Peyer's patch (tissue), 4 donors: ENCODE measurements at regions not wholly inside any gene's neighbourhood (a gene's known extent, or its start where the extent isn't known, plus 50 kb on each side); places are given as distances from the start of the nearest gene placed in this dataset.
A peak's percentile ranks its signal among the peaks of the same experiment; 100 is the strongest.

ENCODE experiments used
- DNase-seq, 3 donors: peaks; one replicate each; pipeline ENCODE4 v3.0.0-alpha.2; 2017 to 2019
- H3K27ac ChIP-seq, 4 donors: fragments of 200-600 bp; sonication (generic); one replicate each; pipeline ENCODE4 v1.5.1; 2016 to 2019
- H3K27me3 ChIP-seq, 2 donors: fragments of 200-600 bp; sonication (generic); one replicate each; pipeline ENCODE4 v1.5.1; 2019
- H3K36me3 ChIP-seq, 3 donors: fragments of 200-600 bp; sonication (generic); one replicate each; pipeline ENCODE4 v1.5.1; 2016 to 2019
- H3K4me1 ChIP-seq, 4 donors: fragments of 200-600 bp; sonication (generic); one replicate each; pipeline ENCODE4 v1.5.1; 2016 to 2019
- H3K4me3 ChIP-seq, 4 donors: fragments of 200-600 bp; sonication (generic); 1 replicate in 3 of 4; 2 replicates in 1 of 4; pipeline ENCODE4 v1.5.1; 2016 to 2019; ENCODE audit warnings: mild to moderate bottlenecking in 1 of 4
- H3K9me3 ChIP-seq, 4 donors: fragments of 200-600 bp; sonication (generic); one replicate each; pipeline ENCODE4 v1.5.1; 2016 to 2019; ENCODE audit warnings: mild to moderate bottlenecking in 1 of 4
- CTCF ChIP-seq, 6 experiments: fragments of 450-650 bp in 4 of 6; fragments of 200-600 bp in 2 of 6; sonication (generic) in 1 of 6; IDR thresholded peaks; one replicate each; pipeline ENCODE4 v1.5.1; 2017 to 2019; ENCODE audit warnings: antibody characterized with exemption in 6 of 6, mild to moderate bottlenecking in 3 of 6, moderate library complexity in 1 of 6
- POLR2A ChIP-seq, 2 donors: fragments of 450-650 bp; IDR thresholded peaks; one replicate each; pipeline ENCODE4 v1.5.1; 2017; ENCODE audit warnings: antibody characterized with exemption in 2 of 2, mild to moderate bottlenecking in 2 of 2, moderate library complexity in 2 of 2

GRCh38 chr3:188946351-188947240 lies 225.2 kb upstream of the TPRG1 start:
- Histone ChIP-seq H3K9me3 (peaks cover 0 to 4% (median 0%) of the 10 kb centered on the region in 4 donors), H3K27ac (peak overlapping the region; percentile 65 to 90 (median 84)), H3K36me3 (no peaks in the 10 kb centered on the region), H3K27me3 (no peaks in the 10 kb centered on the region), H3K4me3 (peak overlapping the region in 2 of 4 donors; percentile 44 to 60), H3K4me1 (peaks cover 0 to 37% (median 8%) of the 10 kb centered on the region in 4 donors)
- TF ChIP-seq CTCF (IDR thresholded peaks at IDR 0.05), result no peak
- no peak for TF ChIP-seq POLR2A (IDR thresholded peaks at IDR 0.05)
- DNase-seq, result no peak

- peaks cover 0 to 37% (median 8%) of the 10 kb centered on the region in 4 donors for H3K4me1 ChIP-seq
- peak overlapping the region; percentile 0 to 60 (median 38) for H3K4me3 ChIP-seq
- peak; percentile 55 to 93 (median 90) for DNase-seq
- no peaks in the 10 kb centered on the region for H3K27me3 ChIP-seq
- H3K27ac ChIP-seq, result peak overlapping the region; percentile 69 to 90 (median 84)
- peaks cover 0 to 4% (median 0%) of the 10 kb centered on the region in 4 donors for H3K9me3 ChIP-seq
- TF ChIP-seq POLR2A (IDR thresholded peaks at IDR 0.05) (peak in 1 of 2 donors; percentile 72), CTCF (IDR thresholded peaks at IDR 0.05) (peak in 4 of 6 experiments; percentile 13 to 57 (median 50))
- no peaks in the 10 kb centered on the region for H3K36me3 ChIP-seq
Measured at GRCh38 chr3:188947401-188948280, 224.1 kb upstream of the TPRG1 start.

GRCh38 chr3:188948281-188948996 lies 223.3 kb upstream of the TPRG1 start:
- peaks cover 0 to 37% (median 8%) of the 10 kb centered on the region in 4 donors for H3K4me1 ChIP-seq
- TF ChIP-seq POLR2A (IDR thresholded peaks at IDR 0.05), result no peak
- no peak for TF ChIP-seq CTCF (IDR thresholded peaks at IDR 0.05)
- H3K4me3 ChIP-seq, result peak overlapping the region in 2 of 4 donors; percentile 44 to 60
- H3K27me3 ChIP-seq, result no peaks in the 10 kb centered on the region
- no peaks in the 10 kb centered on the region for H3K36me3 ChIP-seq
- peaks cover 0 to 4% (median 0%) of the 10 kb centered on the region in 4 donors for H3K9me3 ChIP-seq
- H3K27ac ChIP-seq, result peak overlapping the region; percentile 69 to 90 (median 84)
- DNase-seq, result no peak

- peaks cover 0 to 4% (median 0%) of the 10 kb centered on the region in 4 donors for H3K9me3 ChIP-seq
Measured at GRCh38 chr3:188948997-188949389, 222.8 kb upstream of the TPRG1 start.

More at GRCh38 chr3:188948997-188949389, 222.8 kb upstream of the TPRG1 start:
- no peak for DNase-seq
- Histone ChIP-seq H3K27ac (peak overlapping the region; percentile 69 to 90 (median 84)), H3K27me3 (no peaks in the 10 kb centered on the region), H3K36me3 (no peaks in the 10 kb centered on the region), H3K4me1 (peaks cover 0 to 37% (median 8%) of the 10 kb centered on the region in 4 donors), H3K4me3 (peak overlapping the region in 1 of 4 donors; percentile 60)
- TF ChIP-seq POLR2A (IDR thresholded peaks at IDR 0.05) (no peak), CTCF (IDR thresholded peaks at IDR 0.05) (no peak)
